AG09319 (cell line): ENCODE measurements at regions not wholly inside any gene's neighbourhood (a gene's known extent, or its start where the extent isn't known, plus 50 kb on each side); places are given as distances from the start of the nearest gene placed in this dataset.
"Not testable (repeated sequence)": the region's sequence is repeated elsewhere in the genome, so short reads cannot be mapped to it uniquely, and the experiment has no call there.

Experiments
- DNase-seq: peaks from one replicate; pipeline ENCODE4 v3.0.0-alpha.2; 2010; ENCODE audit warnings: low read depth; ENCODE audit errors: extremely low read depth
- CTCF ChIP-seq: IDR thresholded peaks from 2 replicates; pipeline ENCODE4 v1.5.1; 2011; ENCODE audit warnings: low read depth, mild to moderate bottlenecking, inconsistent platforms, low read length, moderate library complexity

DNA sequence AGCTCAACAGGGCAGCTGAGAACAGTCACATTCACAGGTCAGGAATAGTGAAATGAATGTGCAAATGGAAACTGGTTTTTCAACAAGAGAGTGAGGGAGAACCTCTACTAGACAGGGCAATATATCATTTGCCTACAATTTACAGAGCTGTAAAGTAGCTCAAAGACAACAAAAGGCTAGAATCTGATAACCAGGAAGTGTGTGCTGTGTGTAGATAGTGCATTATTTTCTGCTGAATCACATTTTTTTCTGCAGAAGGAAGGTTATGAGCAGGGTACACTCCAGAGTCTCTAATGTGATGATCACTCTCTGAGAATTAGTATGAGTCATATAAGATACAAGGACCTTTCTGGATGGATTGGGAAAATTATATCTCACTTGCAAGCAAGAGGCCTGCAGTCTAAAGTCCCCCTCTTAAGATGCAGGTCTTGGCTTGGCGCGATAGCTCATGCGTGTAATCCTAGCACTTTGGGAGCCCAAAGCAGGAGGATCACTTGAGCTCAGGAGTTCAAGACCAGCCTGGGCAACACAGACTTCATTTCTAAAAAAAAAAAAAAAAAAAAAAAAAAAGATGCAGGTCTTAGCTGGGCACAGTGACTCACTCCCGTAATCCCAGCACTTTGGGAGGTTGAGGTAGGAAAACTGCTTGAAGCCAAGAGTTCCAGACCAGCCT, 59.9 kb upstream of the COBL start:
- TF ChIP-seq CTCF = no peak
- DNase-seq = no peak

DNA sequence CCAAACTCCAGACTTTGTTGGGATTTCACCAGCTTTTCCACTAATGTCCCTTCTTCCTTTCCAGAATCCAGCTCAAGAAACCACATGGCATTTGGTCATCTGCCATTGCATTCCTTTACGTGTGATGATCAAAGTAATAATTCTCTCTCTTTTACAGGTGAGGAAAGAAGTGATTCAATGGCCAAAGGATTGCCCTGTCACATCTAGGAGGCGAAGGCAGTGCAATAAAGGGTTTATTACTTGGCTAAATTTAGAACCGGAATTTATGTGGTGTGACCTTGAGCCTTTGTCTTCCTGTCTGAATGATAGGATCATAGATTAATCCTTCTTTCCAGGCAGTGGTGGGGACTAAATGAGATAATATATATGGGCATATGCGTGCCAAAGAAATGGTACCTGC, 58.3 kb upstream of the COBL start:
- TF ChIP-seq CTCF = no peak
- DNase-seq = no peak

DNA sequence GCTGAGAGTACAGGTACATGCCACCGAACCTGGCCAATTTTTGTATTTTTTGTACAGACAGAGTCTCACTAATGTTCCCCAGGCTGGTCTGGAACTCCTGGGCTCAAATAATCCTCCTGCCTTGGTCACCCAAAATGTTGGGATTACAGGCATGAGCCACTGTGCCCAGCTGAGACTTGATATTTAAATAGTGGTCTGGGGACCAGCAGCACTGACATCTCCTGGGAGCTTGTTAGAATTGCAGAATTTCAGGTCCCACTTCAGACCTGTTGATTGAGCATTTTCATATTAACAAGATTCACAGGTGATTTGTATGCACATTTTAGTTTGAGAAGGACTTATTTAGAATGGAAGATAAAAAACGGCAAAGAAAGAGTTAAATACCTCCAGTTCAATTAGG, 57.0 kb upstream of the COBL start:
- DNase-seq = not testable (repeated sequence)

- no peak for DNase-seq
- TF ChIP-seq CTCF = peak; percentile 10; the same call in 1 of the 2 replicates
These were observed 53.1 kb upstream of the COBL start for GRCh38 chr7:51369746-51370145.

- not testable (repeated sequence) for DNase-seq
These were observed 52.6 kb upstream of the COBL start for GRCh38 chr7:51369228-51369627.

DNA sequence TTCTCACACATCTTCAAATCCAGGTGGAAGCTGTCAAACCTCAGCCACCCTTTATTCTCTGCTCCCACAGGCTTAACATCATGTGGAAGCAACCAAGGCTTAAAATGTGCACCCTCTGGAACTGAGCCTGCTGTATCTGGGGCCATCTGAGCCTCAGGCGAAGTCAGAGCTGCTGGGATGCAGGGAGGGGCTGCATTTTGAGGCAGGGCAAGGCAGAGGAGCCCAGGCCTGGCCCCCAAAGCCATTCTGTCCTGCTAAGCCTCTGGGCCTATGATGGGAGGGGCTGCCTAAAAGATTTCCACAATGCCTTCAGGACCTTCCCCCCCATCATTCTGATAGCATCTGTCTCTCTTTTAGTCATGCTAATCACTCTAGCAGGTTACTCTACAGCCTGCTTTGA, 51.7 kb upstream of the COBL start:
- no peak for DNase-seq
- no peak for TF ChIP-seq CTCF

- no peak for TF ChIP-seq CTCF
- DNase-seq = no peak
These were observed 51.0 kb upstream of the COBL start for GRCh38 chr7:51367614-51367968.

GRCh38 chr7:51366930-51367613, 50.5 kb upstream of the COBL start:
- peak; percentile 45 for TF ChIP-seq CTCF
- no peak for DNase-seq
